IPS-20b (cell line): ENCODE measurements at regions not wholly inside any gene's neighbourhood (a gene's known extent, or its start where the extent isn't known, plus 50 kb on each side); places are given as distances from the start of the nearest gene placed in this dataset.
"Not testable (repeated sequence)": the region's sequence is repeated elsewhere in the genome, so short reads cannot be mapped to it uniquely, and the experiment has no call there.

Source experiments
- H3K27ac ChIP-seq: one replicate; pipeline ENCODE4 v1.5.1; 2013; ENCODE audit warnings: low read length
- H3K27me3 ChIP-seq: 2 replicates; pipeline ENCODE4 v1.6.1; 2013; ENCODE audit warnings: mild to moderate bottlenecking, low read length, inconsistent platforms; ENCODE audit not compliant: insufficient read depth
- H3K36me3 ChIP-seq: 2 replicates; pipeline ENCODE4 v1.6.1; 2013; ENCODE audit warnings: low read depth, mild to moderate bottlenecking, inconsistent platforms, low read length, moderate library complexity; ENCODE audit not compliant: insufficient read depth
- H3K4me1 ChIP-seq: 2 replicates; pipeline ENCODE4 v1.6.1; 2013; ENCODE audit warnings: mild to moderate bottlenecking, control low read depth, inconsistent platforms, low read length, moderate library complexity; ENCODE audit not compliant: insufficient read depth
- H3K4me3 ChIP-seq: 2 replicates; pipeline ENCODE4 v1.5.1; 2013; ENCODE audit warnings: mild to moderate bottlenecking, low read length, inconsistent platforms
- H3K9ac ChIP-seq: 2 replicates; pipeline ENCODE4 v1.6.1; 2013; ENCODE audit warnings: low read depth, mild to moderate bottlenecking, inconsistent platforms, low read length, moderate library complexity
- H3K9me3 ChIP-seq: 2 replicates; pipeline ENCODE4 v1.6.1; 2013; ENCODE audit warnings: mild to moderate bottlenecking, low read depth, low read length, inconsistent platforms; ENCODE audit not compliant: insufficient read depth

GRCh38 chr16:29340779-29341438 lies 65.6 kb downstream of the NPIPB11 start:
- H3K9me3 ChIP-seq, H3K27ac ChIP-seq, H3K27me3 ChIP-seq, H3K4me1 ChIP-seq, H3K36me3 ChIP-seq, H3K4me3 ChIP-seq, H3K9ac ChIP-seq: not testable (repeated sequence)

GRCh38 chr16:29340235-29340634 lies 66.3 kb downstream of the NPIPB11 start:
- not testable (repeated sequence) for H3K27me3 ChIP-seq, H3K9ac ChIP-seq, H3K36me3 ChIP-seq, H3K27ac ChIP-seq, H3K9me3 ChIP-seq, H3K4me3 ChIP-seq, H3K4me1 ChIP-seq

- H3K9ac ChIP-seq, H3K36me3 ChIP-seq, H3K4me1 ChIP-seq, H3K27me3 ChIP-seq, H3K27ac ChIP-seq, H3K4me3 ChIP-seq, H3K9me3 ChIP-seq: not testable (repeated sequence)
Observed at GRCh38 chr16:29338821-29339700, 67.5 kb downstream of the NPIPB11 start.

- H3K9ac ChIP-seq, H3K36me3 ChIP-seq, H3K4me1 ChIP-seq, H3K27ac ChIP-seq, H3K27me3 ChIP-seq, H3K9me3 ChIP-seq, H3K4me3 ChIP-seq: not testable (repeated sequence)
Observed at GRCh38 chr16:29337385-29337901, 69.1 kb downstream of the NPIPB11 start.

- H3K9ac ChIP-seq, H3K36me3 ChIP-seq, H3K4me3 ChIP-seq, H3K9me3 ChIP-seq, H3K4me1 ChIP-seq, H3K27ac ChIP-seq, H3K27me3 ChIP-seq: not testable (repeated sequence)
Observed at GRCh38 chr16:29335549-29335846, 71.0 kb downstream of the NPIPB11 start.

GRCh38 chr16:29334776-29335548 lies 71.5 kb downstream of the NPIPB11 start:
- H3K36me3 ChIP-seq, H3K9me3 ChIP-seq, H3K9ac ChIP-seq, H3K27ac ChIP-seq, H3K4me1 ChIP-seq, H3K4me3 ChIP-seq, H3K27me3 ChIP-seq: not testable (repeated sequence)

GRCh38 chr16:29333492-29334097 lies 72.9 kb downstream of the NPIPB11 start:
- not testable (repeated sequence) for H3K27ac ChIP-seq, H3K9ac ChIP-seq, H3K4me1 ChIP-seq

GRCh38 chr16:29330623-29331022 lies 75.9 kb downstream of the NPIPB11 start:
- not testable (repeated sequence) for H3K4me3 ChIP-seq, H3K4me1 ChIP-seq, H3K27ac ChIP-seq, H3K9ac ChIP-seq, H3K9me3 ChIP-seq, H3K27me3 ChIP-seq, H3K36me3 ChIP-seq

More at GRCh38 chr16:29333492-29334097, 72.9 kb downstream of the NPIPB11 start:
- H3K4me3 ChIP-seq, H3K9me3 ChIP-seq, H3K27me3 ChIP-seq, H3K36me3 ChIP-seq: not testable (repeated sequence)

- H3K9ac ChIP-seq, H3K27me3 ChIP-seq, H3K9me3 ChIP-seq, H3K4me3 ChIP-seq, H3K27ac ChIP-seq, H3K36me3 ChIP-seq, H3K4me1 ChIP-seq: not testable (repeated sequence)
Observed at GRCh38 chr16:29328528-29328927, 78.0 kb downstream of the NPIPB11 start.

GRCh38 chr16:29327631-29328408 lies 78.7 kb downstream of the NPIPB11 start:
- not testable (repeated sequence) for H3K36me3 ChIP-seq, H3K27me3 ChIP-seq, H3K4me3 ChIP-seq, H3K9ac ChIP-seq, H3K4me1 ChIP-seq, H3K27ac ChIP-seq, H3K9me3 ChIP-seq
